ENCODE measurements at regions not wholly inside any gene's neighbourhood (a gene's known extent, or its start where the extent isn't known, plus 50 kb on each side); places are given as distances from the start of the nearest gene placed in this dataset.

GRCh38 chr15:36263666-36264065, 315.8 kb upstream of the CDIN1 start:
- no peak for TF ChIP-seq CTCF (IDR thresholded peaks at IDR 0.05; ENCODE audit: extremely low read depth, missing control alignments)
- DNase-seq (ENCODE audit: low spot score), result no peak

- TF ChIP-seq CTCF (IDR thresholded peaks at IDR 0.05; ENCODE audit: extremely low read depth, missing control alignments), result no peak
Observed at GRCh38 chr15:36265422-36265821, 314.0 kb upstream of the CDIN1 start.

GRCh38 chr15:36271048-36271447, 308.4 kb upstream of the CDIN1 start:
- TF ChIP-seq CTCF (IDR thresholded peaks at IDR 0.05; ENCODE audit: extremely low read depth, missing control alignments), result no peak
- no peak for DNase-seq (ENCODE audit: low spot score)

More at GRCh38 chr15:36265422-36265821, 314.0 kb upstream of the CDIN1 start:
- no peak for DNase-seq (ENCODE audit: low spot score)

GRCh38 chr15:36275656-36276055, 303.8 kb upstream of the CDIN1 start:
- no peak for DNase-seq (ENCODE audit: low spot score)
- TF ChIP-seq CTCF (IDR thresholded peaks at IDR 0.05; ENCODE audit: extremely low read depth, missing control alignments), result no peak

- no peak for TF ChIP-seq CTCF (IDR thresholded peaks at IDR 0.05; ENCODE audit: extremely low read depth, missing control alignments)
- DNase-seq (ENCODE audit: low spot score), result no peak
Observed at GRCh38 chr15:36278219-36278618, 301.2 kb upstream of the CDIN1 start.

GRCh38 chr15:36282821-36283220, 296.6 kb upstream of the CDIN1 start:
- DNase-seq (ENCODE audit: low spot score), result no peak
- TF ChIP-seq CTCF (IDR thresholded peaks at IDR 0.05; ENCODE audit: extremely low read depth, missing control alignments), result no peak

- DNase-seq (ENCODE audit: low spot score), result no peak
- no peak for TF ChIP-seq CTCF (IDR thresholded peaks at IDR 0.05; ENCODE audit: extremely low read depth, missing control alignments)
Observed at GRCh38 chr15:36284911-36285310, 294.5 kb upstream of the CDIN1 start.

Measured in GM20000 (cell line).